ENCODE measurements at regions not wholly inside any gene's neighbourhood (a gene's known extent, or its start where the extent isn't known, plus 50 kb on each side); places are given as distances from the start of the nearest gene placed in this dataset.

- TF ChIP-seq CTCF (IDR thresholded peaks at IDR 0.05), result no peak
- no peaks in the 10 kb centered on the region for H3K4me1 ChIP-seq (ENCODE audit: control insufficient read depth in 1 of 2, low read depth in 2 of 2)
- DNase-seq (ENCODE audit: low spot score), result no peak
- no peaks in the 10 kb centered on the region for H3K27me3 ChIP-seq (replicated peaks; ENCODE audit: insufficient read depth)
- no peaks in the 10 kb centered on the region for H3K9me3 ChIP-seq
- no peak overlapping the region for H3K27ac ChIP-seq
- no peak for ATAC-seq (ENCODE audit: insufficient number of reproducible peaks, low FRiP score, low read depth)
- H3K36me3 ChIP-seq, result no peaks in the 10 kb centered on the region
- no peak overlapping the region for H3K4me3 ChIP-seq
These were observed 152.4 kb upstream of the PELI2 start for GRCh38 chr14:55965851-55966250.

- DNase-seq (ENCODE audit: low spot score), result no peak
- H3K4me3 ChIP-seq, result no peak overlapping the region
- H3K36me3 ChIP-seq, result no peaks in the 10 kb centered on the region
- no peaks in the 10 kb centered on the region for H3K4me1 ChIP-seq (ENCODE audit: control insufficient read depth in 1 of 2, low read depth in 2 of 2)
- H3K27me3 ChIP-seq (replicated peaks; ENCODE audit: insufficient read depth), result no peaks in the 10 kb centered on the region
- ATAC-seq (ENCODE audit: insufficient number of reproducible peaks, low FRiP score, low read depth), result no peak
- H3K27ac ChIP-seq, result no peak overlapping the region
- no peak for TF ChIP-seq CTCF (IDR thresholded peaks at IDR 0.05)
- no peaks in the 10 kb centered on the region for H3K9me3 ChIP-seq
These were observed 149.5 kb upstream of the PELI2 start for GRCh38 chr14:55968741-55969140.

- Histone ChIP-seq H3K36me3 (no peaks in the 10 kb centered on the region), H3K4me1 (ENCODE audit: control insufficient read depth in 1 of 2, low read depth in 2 of 2) (peaks cover 0 to 7% of the 10 kb centered on the region in 2 donors), H3K9me3 (no peaks in the 10 kb centered on the region), H3K27ac (no peak overlapping the region), H3K27me3 (replicated peaks; ENCODE audit: insufficient read depth) (no peaks in the 10 kb centered on the region), H3K4me3 (no peak overlapping the region)
- DNase-seq (ENCODE audit: low spot score), result no peak
- no peak for TF ChIP-seq CTCF (IDR thresholded peaks at IDR 0.05)
- no peak for ATAC-seq (ENCODE audit: insufficient number of reproducible peaks, low FRiP score, low read depth)
These were observed 144.9 kb upstream of the PELI2 start for GRCh38 chr14:55973285-55973800.

- H3K4me1 ChIP-seq (ENCODE audit: control insufficient read depth in 1 of 2, low read depth in 2 of 2), result peaks cover 0 to 7% of the 10 kb centered on the region in 2 donors
- TF ChIP-seq CTCF (IDR thresholded peaks at IDR 0.05), result no peak
- ATAC-seq (ENCODE audit: insufficient number of reproducible peaks, low FRiP score, low read depth) (no peak), DNase-seq (ENCODE audit: low spot score) (no peak)
- no peaks in the 10 kb centered on the region for H3K27me3 ChIP-seq (replicated peaks; ENCODE audit: insufficient read depth)
- H3K36me3 ChIP-seq, result no peaks in the 10 kb centered on the region
- no peaks in the 10 kb centered on the region for H3K9me3 ChIP-seq
- no peak overlapping the region for H3K4me3 ChIP-seq
- no peak overlapping the region for H3K27ac ChIP-seq
These were observed 144.1 kb upstream of the PELI2 start for GRCh38 chr14:55973911-55974630.

- Histone ChIP-seq H3K27me3 (replicated peaks; ENCODE audit: insufficient read depth) (no peaks in the 10 kb centered on the region), H3K36me3 (no peaks in the 10 kb centered on the region), H3K4me3 (no peak overlapping the region), H3K4me1 (ENCODE audit: control insufficient read depth in 1 of 2, low read depth in 2 of 2) (peaks cover 0 to 7% of the 10 kb centered on the region in 2 donors), H3K9me3 (no peaks in the 10 kb centered on the region), H3K27ac (no peak overlapping the region)
- no peak for ATAC-seq (ENCODE audit: insufficient number of reproducible peaks, low FRiP score, low read depth)
- TF ChIP-seq CTCF (IDR thresholded peaks at IDR 0.05), result no peak
- no peak for DNase-seq (ENCODE audit: low spot score)
These were observed 142.8 kb upstream of the PELI2 start for GRCh38 chr14:55975281-55975910.
